GM23248 (cell line): ENCODE measurements at regions not wholly inside any gene's neighbourhood (a gene's known extent, or its start where the extent isn't known, plus 50 kb on each side); places are given as distances from the start of the nearest gene placed in this dataset.

ENCODE experiments used
- DNase-seq: peaks from one replicate; pipeline ENCODE4 v3.0.0-alpha.2; 2015
- H2AFZ ChIP-seq: fragments of 200-600 bp; sonication (generic); 2 replicates; pipeline ENCODE4 v1.6.1; 2016; ENCODE audit warnings: antibody characterized with exemption
- H3F3A ChIP-seq: fragments of 200-600 bp; sonication (generic); 2 replicates; pipeline ENCODE4 v1.6.1; 2016; ENCODE audit warnings: mild to moderate bottlenecking, antibody characterized with exemption, mixed run types; ENCODE audit not compliant: insufficient read depth
- H3K27ac ChIP-seq: fragments of 200-600 bp; sonication (generic); 2 replicates; pipeline ENCODE4 v1.5.1; 2016; ENCODE audit warnings: mild to moderate bottlenecking
- H3K27me3 ChIP-seq: fragments of 200-600 bp; sonication (generic); replicated peaks from 2 replicates; pipeline ENCODE4 v1.6.1; 2016; ENCODE audit warnings: mild to moderate bottlenecking; ENCODE audit not compliant: insufficient read depth
- H3K36me3 ChIP-seq: fragments of 200-600 bp; sonication (generic); 2 replicates; pipeline ENCODE4 v1.6.1; 2016; ENCODE audit warnings: low read depth, mild to moderate bottlenecking
- H3K4me1 ChIP-seq: fragments of 200-600 bp; sonication (generic); 2 replicates; pipeline ENCODE4 v1.6.1; 2016; ENCODE audit warnings: mild to moderate bottlenecking; ENCODE audit not compliant: insufficient read depth
- H3K4me2 ChIP-seq: fragments of 200-600 bp; sonication (generic); one replicate; pipeline ENCODE4 v1.6.1; 2016; ENCODE audit warnings: mild to moderate bottlenecking; ENCODE audit not compliant: unreplicated experiment
- H3K4me3 ChIP-seq: fragments of 200-600 bp; sonication (generic); 2 replicates; pipeline ENCODE4 v1.5.1; 2016; ENCODE audit warnings: mild to moderate bottlenecking
- H3K79me2 ChIP-seq: fragments of 200-600 bp; sonication (generic); 2 replicates; pipeline ENCODE4 v1.6.1; 2016; ENCODE audit warnings: mild to moderate bottlenecking; ENCODE audit not compliant: insufficient read depth
- H3K9ac ChIP-seq: fragments of 200-600 bp; sonication (generic); 2 replicates; pipeline ENCODE4 v1.6.1; 2016; ENCODE audit warnings: mild to moderate bottlenecking
- H3K9me2 ChIP-seq: fragments of 200-600 bp; sonication (generic); 2 replicates; pipeline ENCODE4 v1.6.1; 2016; ENCODE audit warnings: mixed run types, mild to moderate bottlenecking, moderate library complexity; ENCODE audit not compliant: insufficient read depth
- H3K9me3 ChIP-seq: fragments of 200-600 bp; sonication (generic); one replicate; pipeline ENCODE4 v1.6.1; 2017; ENCODE audit warnings: low read depth
- H4K20me1 ChIP-seq: fragments of 200-600 bp; sonication (generic); 2 replicates; pipeline ENCODE4 v1.6.0; 2016; ENCODE audit not compliant: insufficient read depth
- EZH2 ChIP-seq: fragments of 200-600 bp; sonication (generic); IDR thresholded peaks from 2 replicates; pipeline ENCODE4 v1.6.1; 2018; ENCODE audit warnings: antibody characterized with exemption, mild to moderate bottlenecking; ENCODE audit not compliant: insufficient read depth, poor library complexity, severe bottlenecking
- EZH2phosphoT487 ChIP-seq: fragments of 200-600 bp; sonication (generic); IDR thresholded peaks from 2 replicates; pipeline ENCODE4 v1.6.1; 2018; ENCODE audit warnings: antibody characterized with exemption, moderate library complexity, mild to moderate bottlenecking, low read depth; ENCODE audit not compliant: insufficient read depth
- WGBS, 2 experiments: methylation state at CpG; one replicate each; pipeline ENCODE4 v1.1.6; 2015 to 2017; ENCODE audit warnings: low lambda C conversion rate in 2 of 2, low coverage in 1 of 2; ENCODE audit errors: missing lambda C conversion rate in 2 of 2; 5-methylcytosine and 5-hydroxymethylcytosine counted together
- in situ Hi-C: fragments of 300-500 bp; cut with MboI; formaldehyde crosslinking; loops from 2 replicates; pipeline ENCODE4 v1.15.0; 2020

DNA sequence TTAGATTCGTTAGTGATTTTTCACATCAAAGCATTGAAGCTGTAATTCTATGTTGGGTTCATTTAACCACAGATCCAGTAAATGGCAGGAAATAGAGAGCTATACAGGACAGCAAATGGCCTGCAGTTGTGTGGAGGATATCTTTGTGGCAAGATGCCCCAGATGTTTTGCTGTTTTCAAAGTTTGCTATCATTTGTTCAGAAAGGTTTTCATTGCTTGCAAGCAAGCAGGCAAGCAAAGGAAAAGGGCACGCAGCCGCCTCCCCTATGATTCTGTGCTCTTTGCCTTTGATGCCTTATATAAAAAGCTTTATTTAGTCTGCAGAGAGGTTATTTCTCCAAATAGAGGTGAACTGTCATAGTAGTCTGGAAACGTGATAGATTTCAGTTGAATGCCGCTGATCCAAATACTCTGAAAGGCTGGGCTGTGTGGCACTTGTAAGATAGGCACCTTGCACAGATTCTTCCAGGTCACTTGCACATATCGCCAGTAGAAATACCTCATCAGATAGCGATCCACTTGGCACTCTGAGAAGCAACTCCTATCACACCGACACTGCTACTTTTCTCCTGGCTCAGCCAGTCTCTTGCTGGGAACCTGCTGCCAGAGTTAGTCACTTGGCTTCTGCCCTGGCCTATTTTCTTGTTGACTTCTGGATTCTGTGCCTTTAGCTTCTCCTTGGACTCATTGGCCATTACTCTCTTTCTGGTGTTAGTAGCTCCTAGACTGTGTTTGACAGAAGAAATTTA, 66.4 kb downstream of the UTRN start:
- DNase-seq: peak; percentile 48

DNA sequence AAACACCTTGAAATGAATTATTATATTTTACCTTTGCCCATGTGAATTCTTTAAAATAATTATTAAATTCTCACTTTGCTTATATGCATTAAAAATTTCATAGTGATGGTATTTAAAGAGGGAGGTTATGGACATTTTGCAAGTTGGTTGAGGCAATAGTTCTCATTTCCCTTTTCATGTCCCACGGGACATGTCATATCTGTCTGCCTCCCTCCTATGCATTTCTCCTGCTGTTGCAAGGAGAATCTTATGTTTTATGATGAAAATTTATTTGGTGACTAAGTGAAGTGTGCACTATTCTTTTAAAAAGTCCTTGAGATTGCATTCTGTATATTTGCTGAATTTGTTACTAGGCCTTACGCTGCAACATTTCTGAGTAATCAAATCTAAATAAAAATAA, 67.2 kb downstream of the UTRN start:
- peak overlapping the region; percentile 8 for H3K4me2 ChIP-seq
- peaks cover 29% of the 10 kb centered on the region for H3K4me1 ChIP-seq
- H3K79me2 ChIP-seq: peaks cover 100% of the 10 kb centered on the region
- no peaks in the 10 kb centered on the region for H3K9me3 ChIP-seq
- no peak overlapping the region for H3K4me3 ChIP-seq
- 98 to 99% methylated on average over 2 of the region's 2 CpGs for WGBS, 2 experiments
- TF ChIP-seq EZH2: no peak
- no peak for TF ChIP-seq EZH2phosphoT487
- peaks cover 32% of the 10 kb centered on the region for H3F3A ChIP-seq
- H3K36me3 ChIP-seq: no peaks in the 10 kb centered on the region
- H3K9me2 ChIP-seq: no peaks in the 10 kb centered on the region
- in situ Hi-C loops: no loop called here
- H3K27ac ChIP-seq: no peak overlapping the region
- no peak overlapping the region for H2AFZ ChIP-seq
- no peak overlapping the region for H3K9ac ChIP-seq
- DNase-seq: no peak
- H3K27me3 ChIP-seq: no peaks in the 10 kb centered on the region
- H4K20me1 ChIP-seq: no peaks in the 10 kb centered on the region; the same call in 1 of the 2 replicates

More for the DNA sequence above, 66.4 kb downstream of the UTRN start:
- H3K27me3 ChIP-seq: no peaks in the 10 kb centered on the region
- H3F3A ChIP-seq: peaks cover 39% of the 10 kb centered on the region
- peaks cover 36% of the 10 kb centered on the region for H3K4me1 ChIP-seq
- no peak overlapping the region for H3K27ac ChIP-seq
- H3K9me2 ChIP-seq: no peaks in the 10 kb centered on the region
- no peaks in the 10 kb centered on the region for H3K9me3 ChIP-seq
- H3K9ac ChIP-seq: no peak overlapping the region
- WGBS, 2 experiments: 68 to 75% methylated on average over 8 of the region's 8 CpGs
- peaks cover 99% of the 10 kb centered on the region for H3K79me2 ChIP-seq
- no peaks in the 10 kb centered on the region for H3K36me3 ChIP-seq
- H3K4me2 ChIP-seq: peak overlapping the region; percentile 8
- in situ Hi-C loops: no loop called here
- H4K20me1 ChIP-seq: no peaks in the 10 kb centered on the region
- no peak overlapping the region for H3K4me3 ChIP-seq
- H2AFZ ChIP-seq: no peak overlapping the region
- no peak for TF ChIP-seq EZH2
- no peak for TF ChIP-seq EZH2phosphoT487

DNA sequence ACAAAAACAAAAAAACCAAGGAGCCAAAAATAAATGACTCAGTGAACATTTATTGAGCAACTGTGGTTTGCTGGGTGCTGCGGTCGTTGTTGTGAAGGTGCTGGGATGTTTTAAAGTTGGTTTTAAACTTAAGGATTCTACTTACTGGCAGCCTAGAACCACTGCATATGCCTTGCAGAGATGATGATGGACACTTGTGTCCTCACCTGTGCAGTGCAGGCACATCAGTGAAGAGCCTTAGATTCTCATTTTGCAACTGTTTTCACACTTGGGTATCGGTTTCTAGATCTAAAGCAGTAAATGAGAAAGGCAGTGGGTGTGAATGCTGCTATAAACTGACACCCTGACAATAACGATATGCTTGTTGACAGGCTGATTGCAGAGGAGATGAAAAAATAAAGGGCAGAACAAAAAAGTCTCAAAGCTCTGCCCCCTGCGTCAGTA, 68.8 kb downstream of the UTRN start:
- H3K79me2 ChIP-seq: peaks cover 100% of the 10 kb centered on the region
- H3K4me1 ChIP-seq: peaks cover 25% of the 10 kb centered on the region
- no peak overlapping the region for H3K4me2 ChIP-seq
- H3K9me3 ChIP-seq: no peaks in the 10 kb centered on the region
- in situ Hi-C loops: no loop called here
- H3K27me3 ChIP-seq: no peaks in the 10 kb centered on the region
- TF ChIP-seq EZH2 (no peak), EZH2phosphoT487 (no peak)
- no peaks in the 10 kb centered on the region for H3K9me2 ChIP-seq
- no peak overlapping the region for H3K27ac ChIP-seq
- DNase-seq: no peak
- H2AFZ ChIP-seq: no peak overlapping the region
- H3K36me3 ChIP-seq: no peaks in the 10 kb centered on the region
- WGBS, 2 experiments: 94 to 99% methylated on average over 5 of the region's 5 CpGs
- H3K4me3 ChIP-seq: no peak overlapping the region
- H3K9ac ChIP-seq: no peak overlapping the region
- no peaks in the 10 kb centered on the region; the same call in 1 of the 2 replicates for H4K20me1 ChIP-seq
- H3F3A ChIP-seq: peaks cover 32% of the 10 kb centered on the region

- Histone ChIP-seq H3K36me3 (no peaks in the 10 kb centered on the region), H3K9me3 (no peaks in the 10 kb centered on the region), H3K4me1 (peaks cover 24% of the 10 kb centered on the region), H3K79me2 (peaks cover 100% of the 10 kb centered on the region), H3K9me2 (no peaks in the 10 kb centered on the region), H3K4me2 (no peak overlapping the region), H4K20me1 (no peaks in the 10 kb centered on the region; the same call in 1 of the 2 replicates), H3K27ac (no peak overlapping the region), H3K27me3 (no peaks in the 10 kb centered on the region), H2AFZ (no peak overlapping the region), H3F3A (no peaks in the 10 kb centered on the region), H3K9ac (no peak overlapping the region), H3K4me3 (no peak overlapping the region)
- 95 to 100% methylated on average over 1 of the region's 1 CpG for WGBS, 2 experiments
- in situ Hi-C loops: no loop called here
- no peak for TF ChIP-seq EZH2phosphoT487
- no peak for TF ChIP-seq EZH2
- no peak for DNase-seq
Observed at GRCh38 chr6:144359783-144360182, 74.6 kb downstream of the UTRN start.
